Suprapubic skin (tissue), 4 donors: ENCODE measurements at regions not wholly inside any gene's neighbourhood (a gene's known extent, or its start where the extent isn't known, plus 50 kb on each side); places are given as distances from the start of the nearest gene placed in this dataset.

ENCODE experiments used
- DNase-seq, 2 donors: peaks; one replicate each; pipeline ENCODE4 v3.0.0-alpha.2; 2019; ENCODE audit warnings: low spot score in 2 of 2
- H3K27ac ChIP-seq: fragments of 200-600 bp; sonication (generic); one replicate; pipeline ENCODE4 v1.5.1; 2019
- H3K27me3 ChIP-seq: fragments of 200-600 bp; sonication (generic); one replicate; pipeline ENCODE4 v1.5.1; 2019
- H3K36me3 ChIP-seq: fragments of 200-600 bp; sonication (generic); one replicate; pipeline ENCODE4 v1.5.1; 2019
- H3K4me1 ChIP-seq: fragments of 200-600 bp; sonication (generic); one replicate; pipeline ENCODE4 v1.5.1; 2019
- H3K4me3 ChIP-seq: fragments of 200-600 bp; sonication (generic); one replicate; pipeline ENCODE4 v1.5.1; 2019; ENCODE audit warnings: mild to moderate bottlenecking
- H3K9me3 ChIP-seq: fragments of 200-600 bp; sonication (generic); one replicate; pipeline ENCODE4 v1.5.1; 2019
- CTCF ChIP-seq, 2 donors: fragments of 200-600 bp in 1 of 2; fragments of 450-650 bp in 1 of 2; sonication (generic) in 1 of 2; IDR thresholded peaks; one replicate each; pipeline ENCODE4 v1.5.1; 2016 to 2019; ENCODE audit warnings: antibody characterized with exemption in 2 of 2, mild to moderate bottlenecking in 1 of 2, moderate library complexity in 1 of 2
- EP300 ChIP-seq: sonication (generic); formaldehyde crosslinking; IDR thresholded peaks from one replicate; pipeline ENCODE4 v1.6.1; 2017; ENCODE audit warnings: antibody characterized with exemption
- POLR2A ChIP-seq, 2 donors: fragments of 450-650 bp; IDR thresholded peaks; one replicate each; pipeline ENCODE4 v1.6.1; 2017; ENCODE audit warnings: antibody characterized with exemption in 2 of 2, mild to moderate bottlenecking in 2 of 2, moderate library complexity in 2 of 2
- POLR2AphosphoS5 ChIP-seq, 3 donors: sonication (generic); formaldehyde crosslinking; IDR thresholded peaks; one replicate each; pipeline ENCODE4 v1.6.1; 2017; ENCODE audit warnings: antibody characterized with exemption in 3 of 3
- WGBS: methylation state at CpG from one replicate; pipeline ENCODE4 v1.1.5; 2018; 5-methylcytosine and 5-hydroxymethylcytosine counted together

DNA sequence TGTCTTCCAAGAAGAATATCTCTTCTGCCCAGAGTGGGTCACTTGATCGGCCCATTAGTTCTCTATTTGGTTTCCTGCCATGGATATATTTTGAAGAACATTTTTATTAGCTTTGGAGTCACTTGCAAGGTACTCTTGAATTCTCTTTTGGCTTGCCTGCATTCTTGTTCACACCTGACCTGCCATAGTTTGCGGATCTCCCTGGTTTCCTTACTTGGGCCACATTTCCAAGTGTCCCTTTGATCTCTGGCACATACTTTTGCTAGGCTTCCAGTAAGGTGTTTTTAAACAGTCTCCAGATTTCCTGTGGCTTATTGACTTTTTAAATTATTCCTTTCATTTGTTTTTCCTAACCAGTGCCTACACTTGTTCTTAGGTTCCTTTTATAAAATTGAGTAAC, 488.5 kb upstream of the MDFIC2 start:
- Histone ChIP-seq H3K27ac (no peak overlapping the region), H3K36me3 (no peaks in the 10 kb centered on the region), H3K27me3 (no peaks in the 10 kb centered on the region), H3K4me1 (peaks cover 10% of the 10 kb centered on the region), H3K9me3 (no peaks in the 10 kb centered on the region), H3K4me3 (no peak overlapping the region)
- no peak for TF ChIP-seq EP300
- 83% methylated on average over 2 of the region's 2 CpGs for WGBS
- DNase-seq = no peak

- H3K4me1 ChIP-seq = no peaks in the 10 kb centered on the region
- H3K9me3 ChIP-seq = no peaks in the 10 kb centered on the region
- TF ChIP-seq POLR2AphosphoS5 (IDR thresholded peaks at IDR 0.05) (no peak), POLR2A (IDR thresholded peaks at IDR 0.05) (no peak), EP300 (no peak), CTCF (IDR thresholded peaks at IDR 0.05) (no peak)
- H3K4me3 ChIP-seq = no peak overlapping the region
- H3K36me3 ChIP-seq = no peaks in the 10 kb centered on the region
- no peaks in the 10 kb centered on the region for H3K27me3 ChIP-seq
- DNase-seq = no peak
- no peak overlapping the region for H3K27ac ChIP-seq
- 95% methylated on average over 2 of the region's 2 CpGs for WGBS
Observed at GRCh38 chr3:70789878-70790277, 477.4 kb upstream of the MDFIC2 start.

GRCh38 chr3:70780790-70781189, 468.4 kb upstream of the MDFIC2 start:
- no peaks in the 10 kb centered on the region for H3K4me1 ChIP-seq
- H3K9me3 ChIP-seq = no peaks in the 10 kb centered on the region
- no peaks in the 10 kb centered on the region for H3K36me3 ChIP-seq
- no peaks in the 10 kb centered on the region for H3K27me3 ChIP-seq
- DNase-seq = no peak
- H3K4me3 ChIP-seq = no peak overlapping the region
- no peak for TF ChIP-seq POLR2AphosphoS5 (IDR thresholded peaks at IDR 0.05)
- TF ChIP-seq EP300 = no peak
- no peak for TF ChIP-seq POLR2A (IDR thresholded peaks at IDR 0.05)
- TF ChIP-seq CTCF (IDR thresholded peaks at IDR 0.05) = no peak
- H3K27ac ChIP-seq = no peak overlapping the region

GRCh38 chr3:70779296-70779695, 466.9 kb upstream of the MDFIC2 start:
- Histone ChIP-seq H3K4me1 (no peaks in the 10 kb centered on the region), H3K4me3 (no peak overlapping the region), H3K36me3 (no peaks in the 10 kb centered on the region), H3K27me3 (no peaks in the 10 kb centered on the region), H3K9me3 (no peaks in the 10 kb centered on the region), H3K27ac (no peak overlapping the region)
- TF ChIP-seq POLR2A (IDR thresholded peaks at IDR 0.05) (no peak), EP300 (no peak), CTCF (IDR thresholded peaks at IDR 0.05) (no peak), POLR2AphosphoS5 (IDR thresholded peaks at IDR 0.05) (no peak)
- WGBS = 82% methylated on average over 4 of the region's 4 CpGs
- no peak for DNase-seq

DNA sequence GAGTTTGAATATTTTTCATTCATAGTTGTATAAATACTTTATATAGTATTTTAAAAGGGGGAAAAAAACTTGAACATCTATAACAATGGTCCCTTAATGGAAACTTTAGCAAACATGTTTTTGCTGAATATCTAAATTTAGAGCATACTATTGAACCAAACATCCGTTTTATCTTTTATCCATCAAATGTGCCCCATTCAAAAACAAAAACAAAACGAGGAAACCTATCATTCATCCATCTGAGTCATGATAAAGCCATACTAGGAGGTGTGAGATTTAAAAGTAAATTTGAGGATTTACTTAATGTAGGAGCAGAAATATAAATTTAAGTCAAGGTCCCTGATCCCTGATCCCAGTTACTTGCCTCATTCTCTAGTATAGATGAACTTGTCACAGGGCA, 463.6 kb upstream of the MDFIC2 start:
- Histone ChIP-seq H3K36me3 (no peaks in the 10 kb centered on the region), H3K4me3 (no peak overlapping the region), H3K27ac (no peak overlapping the region), H3K9me3 (no peaks in the 10 kb centered on the region), H3K4me1 (no peaks in the 10 kb centered on the region), H3K27me3 (no peaks in the 10 kb centered on the region)
- whole genome bisulfite sequencing = 61% methylated on average over 2 of the region's 2 CpGs
- DNase-seq = no peak
- TF ChIP-seq POLR2AphosphoS5 (IDR thresholded peaks at IDR 0.05) = no peak
- TF ChIP-seq EP300 = no peak
- TF ChIP-seq POLR2A (IDR thresholded peaks at IDR 0.05) = no peak
- TF ChIP-seq CTCF (IDR thresholded peaks at IDR 0.05) = no peak

- Histone ChIP-seq H3K27ac (no peak overlapping the region), H3K4me1 (no peaks in the 10 kb centered on the region), H3K36me3 (no peaks in the 10 kb centered on the region), H3K9me3 (no peaks in the 10 kb centered on the region), H3K4me3 (no peak overlapping the region), H3K27me3 (no peaks in the 10 kb centered on the region)
- TF ChIP-seq POLR2AphosphoS5 (IDR thresholded peaks at IDR 0.05) (no peak), POLR2A (IDR thresholded peaks at IDR 0.05) (no peak), EP300 (no peak), CTCF (IDR thresholded peaks at IDR 0.05) (no peak)
- 74% methylated on average over 4 of the region's 4 CpGs for WGBS
- no peak for DNase-seq
Observed at GRCh38 chr3:70775257-70775656, 462.8 kb upstream of the MDFIC2 start.
